HG03439 (cell line): ENCODE measurements at regions not wholly inside any gene's neighbourhood (a gene's known extent, or its start where the extent isn't known, plus 50 kb on each side); places are given as distances from the start of the nearest gene placed in this dataset.
A peak's percentile ranks its signal among the peaks of the same experiment; 100 is the strongest.
"Not testable (repeated sequence)": the region's sequence is repeated elsewhere in the genome, so short reads cannot be mapped to it uniquely, and the experiment has no call there.

Experiments
- ATAC-seq: cut with Tn5 transposase; IDR thresholded peaks from one replicate; pipeline ENCODE4 v1.9.1; 2021; ENCODE audit warnings: mild to moderate bottlenecking, moderate library complexity; ENCODE audit not compliant: unreplicated experiment

DNA sequence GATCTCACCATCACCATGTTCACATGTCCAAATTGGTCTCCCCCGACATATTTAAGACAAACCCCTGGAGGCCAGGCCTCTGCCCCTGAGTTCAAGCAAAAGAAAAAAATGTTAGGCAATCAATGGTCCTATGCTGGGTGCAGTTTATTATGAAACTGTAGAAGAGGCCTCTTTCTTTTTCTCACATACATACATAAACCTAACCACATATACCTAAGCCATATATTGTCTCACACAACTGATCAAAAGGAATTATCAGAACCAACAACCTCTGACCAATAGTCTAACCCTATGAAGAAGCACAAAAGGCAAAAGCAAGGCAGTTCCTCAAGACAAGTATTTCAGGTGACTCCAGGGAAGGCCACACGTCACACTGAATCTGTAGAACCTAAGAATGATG lies 49.9 kb downstream of the ILRUN start:
- no peak for ATAC-seq

GRCh38 chr6:34645627-34646026 lies 50.9 kb downstream of the ILRUN start:
- ATAC-seq, result no peak

- no peak for ATAC-seq
Observed at GRCh38 chr6:34644716-34645115, 51.9 kb downstream of the ILRUN start.

- no peak for ATAC-seq
Observed at GRCh38 chr6:34642427-34642826, 54.1 kb downstream of the ILRUN start.

- not testable (repeated sequence) for ATAC-seq
Observed at GRCh38 chr6:34640074-34640849, 56.3 kb downstream of the ILRUN start.

GRCh38 chr6:34638834-34639736 lies 57.5 kb downstream of the ILRUN start:
- peak; percentile 71 for ATAC-seq

DNA sequence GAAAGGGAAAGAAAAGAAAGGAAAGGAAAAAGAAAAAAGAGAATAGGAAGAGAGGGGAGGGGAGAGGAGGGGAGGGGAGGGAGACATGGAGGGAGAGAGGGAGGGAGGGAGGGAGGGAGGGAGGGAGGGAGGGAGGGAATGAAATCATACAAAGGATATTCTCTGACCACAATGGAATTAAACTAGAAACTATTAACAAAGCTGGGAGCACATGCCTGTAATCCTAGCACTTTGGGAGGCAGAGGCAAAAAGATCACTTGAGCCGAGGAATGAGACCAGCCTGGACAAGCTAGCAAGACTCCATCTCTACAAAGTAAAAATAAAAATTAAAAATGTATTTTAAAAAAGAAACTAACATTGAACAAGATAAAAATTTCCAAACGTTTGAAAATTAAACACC lies 62.8 kb downstream of the ILRUN start:
- ATAC-seq, result no peak

DNA sequence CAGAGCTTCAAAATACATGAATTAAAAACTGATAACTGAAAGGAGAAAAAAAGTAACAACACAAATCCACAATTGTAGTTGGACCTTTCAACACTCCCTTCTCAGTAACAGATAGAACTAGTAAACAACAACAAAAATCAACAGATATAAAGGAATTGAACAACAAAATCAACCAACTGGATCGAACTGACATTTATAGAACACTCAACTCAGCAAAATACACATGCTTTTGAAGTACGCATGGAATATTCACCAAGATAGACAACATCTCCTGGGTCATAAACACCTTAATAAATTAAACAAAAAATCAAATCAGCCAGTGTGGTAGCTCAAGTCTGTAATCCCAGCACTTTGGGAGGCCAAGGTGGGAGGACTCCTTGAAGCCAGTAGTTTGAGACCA lies 63.3 kb downstream of the ILRUN start:
- no peak for ATAC-seq

GRCh38 chr6:34630040-34630439 lies 66.5 kb downstream of the ILRUN start:
- ATAC-seq, result no peak

DNA sequence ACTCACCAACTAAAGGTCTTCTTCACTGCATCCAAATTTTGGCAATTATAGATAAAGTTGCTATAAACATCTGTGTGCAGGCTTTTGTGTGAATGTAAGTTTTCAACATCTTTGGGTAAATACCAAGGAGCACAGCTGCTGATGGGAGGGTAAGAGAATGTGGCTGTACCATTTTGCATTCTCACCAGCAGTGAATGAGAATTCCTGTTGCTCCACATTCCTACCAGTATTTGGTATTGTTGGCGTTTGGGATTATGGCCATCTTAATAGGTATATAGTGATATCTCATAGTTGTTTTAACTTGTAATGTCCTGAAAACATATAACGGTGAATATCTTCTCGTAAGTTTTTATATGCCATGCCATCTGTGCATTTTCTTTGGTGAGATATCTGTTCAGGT lies 69.3 kb downstream of the ILRUN start:
- ATAC-seq, result no peak

- no peak for ATAC-seq
Observed at GRCh38 chr6:34618430-34619182, 62.5 kb upstream of the SPDEF start.

GRCh38 chr6:34617231-34617630 lies 61.1 kb upstream of the SPDEF start:
- no peak for ATAC-seq

DNA sequence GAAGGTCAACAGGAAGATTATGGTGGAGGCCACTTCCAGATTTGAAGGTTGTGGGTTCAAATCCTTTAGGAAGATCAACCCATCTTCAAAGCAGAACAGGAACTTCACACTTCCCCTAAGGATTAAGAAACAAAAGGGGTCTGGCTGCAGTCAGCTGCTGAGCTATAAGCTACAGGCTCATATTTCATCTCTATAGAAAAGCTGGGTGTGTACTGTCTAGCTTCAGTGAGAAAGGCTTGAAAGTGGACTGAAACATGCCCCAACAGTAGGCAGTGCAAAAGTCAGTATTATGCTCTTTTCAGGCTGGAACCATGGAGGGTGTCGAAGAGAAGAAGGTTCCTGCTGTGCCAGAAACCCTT lies 60.1 kb upstream of the SPDEF start:
- ATAC-seq, result no peak

GRCh38 chr6:34615574-34616226 lies 59.6 kb upstream of the SPDEF start:
- no peak for ATAC-seq

GRCh38 chr6:34610819-34611477 lies 54.8 kb upstream of the SPDEF start:
- ATAC-seq, result no peak

GRCh38 chr6:34608321-34609091 lies 52.4 kb upstream of the SPDEF start:
- no peak for ATAC-seq

- no peak for ATAC-seq
Observed at GRCh38 chr6:34606477-34607265, 50.5 kb upstream of the SPDEF start.
